Keratinocyte (primary cell): ENCODE measurements at regions not wholly inside any gene's neighbourhood (a gene's known extent, or its start where the extent isn't known, plus 50 kb on each side); places are given as distances from the start of the nearest gene placed in this dataset.

Source experiments
- DNase-seq: peaks from one replicate; pipeline ENCODE4 v3.0.0-alpha.2; 2011; ENCODE audit warnings: low read depth, missing footprints, low spot score
- FAIRE-seq: peaks from 2 replicates; lab custom pipeline; 2011; peaks lifted over from hg19 to GRCh38; lab: Jason Lieb, UNC
- H2AFZ ChIP-seq: 2 replicates; pipeline ENCODE4 v1.6.0; 2012; ENCODE audit warnings: low read length, control low read depth, inconsistent platforms; ENCODE audit not compliant: control insufficient read depth
- H3K27ac ChIP-seq: 2 replicates; pipeline ENCODE4 v1.5.1; 2011; ENCODE audit warnings: low read length; ENCODE audit not compliant: control insufficient read depth, insufficient read depth
- H3K27me3 ChIP-seq: 3 replicates; pipeline ENCODE4 v1.6.0; 2011; ENCODE audit warnings: low read length; ENCODE audit not compliant: control insufficient read depth, insufficient read depth; ENCODE audit errors: extremely low read depth
- H3K36me3 ChIP-seq, 2 experiments: 2 replicates in 1 of 2; 3 replicates in 1 of 2; pipeline ENCODE4 v1.5.1; 2011; ENCODE audit warnings: low read length in 2 of 2, mild to moderate bottlenecking in 1 of 2; ENCODE audit not compliant: control insufficient read depth in 2 of 2, insufficient read depth in 2 of 2; ENCODE audit errors: extremely low read depth in 1 of 2
- H3K4me1 ChIP-seq: 3 replicates; pipeline ENCODE4 v1.5.1; 2011; ENCODE audit warnings: low read length; ENCODE audit not compliant: control insufficient read depth, insufficient read depth; ENCODE audit errors: extremely low read depth
- H3K4me2 ChIP-seq: 3 replicates; pipeline ENCODE4 v1.6.0; 2011; ENCODE audit warnings: low read depth, low read length; ENCODE audit not compliant: control insufficient read depth, insufficient read depth; ENCODE audit errors: extremely low read depth
- H3K4me3 ChIP-seq, 3 experiments: fragments of 200-600 bp in 1 of 3; sonication (generic) in 1 of 3; 2 replicates in 2 of 3; 3 replicates in 1 of 3; pipeline ENCODE4 v1.5.1; 2011 to 2016; ENCODE audit warnings: low read length in 3 of 3, mild to moderate bottlenecking in 3 of 3, control low read depth in 2 of 3, inconsistent platforms in 1 of 3, low read depth in 1 of 3, mixed read lengths in 1 of 3, mixed run types in 1 of 3, moderate library complexity in 1 of 3; ENCODE audit not compliant: control insufficient read depth in 2 of 3, insufficient read depth in 2 of 3; ENCODE audit errors: extremely low read depth in 1 of 3
- H3K79me2 ChIP-seq: 2 replicates; pipeline ENCODE4 v1.6.0; 2012; ENCODE audit warnings: low read length; ENCODE audit not compliant: control insufficient read depth, insufficient read depth
- H3K9ac ChIP-seq: 3 replicates; pipeline ENCODE4 v1.6.0; 2011; ENCODE audit warnings: low read length; ENCODE audit not compliant: control insufficient read depth, insufficient read depth; ENCODE audit errors: extremely low read depth
- H3K9me1 ChIP-seq: 3 replicates; pipeline ENCODE4 v1.6.0; 2011; ENCODE audit warnings: low read length; ENCODE audit not compliant: control insufficient read depth, insufficient read depth; ENCODE audit errors: extremely low read depth
- H3K9me3 ChIP-seq: 2 replicates; pipeline ENCODE4 v1.5.1; 2012; ENCODE audit warnings: low read depth, low read length; ENCODE audit not compliant: control insufficient read depth
- H4K20me1 ChIP-seq: 3 replicates; pipeline ENCODE4 v1.6.0; 2011; ENCODE audit warnings: low read length; ENCODE audit not compliant: control insufficient read depth, insufficient read depth; ENCODE audit errors: extremely low read depth
- EZH2 ChIP-seq: IDR thresholded peaks from one replicate; pipeline ENCODE4 v1.6.1; 2012; ENCODE audit warnings: inconsistent platforms, mild to moderate bottlenecking, low read length, moderate library complexity
- dilution Hi-C: fragments of 300-500 bp; cut with MboI; formaldehyde crosslinking; loops from one replicate; pipeline ENCODE4 v1.7.0; 2020; ENCODE audit warnings: low sequenced_read_pairs; ENCODE audit not compliant: extremely low pct_ligation_motif_present
- TF ChIP-seq, protein P1 (sequence below), 3 experiments: IDR thresholded peaks in 1 of 3; conservative IDR thresholded peaks in 1 of 3; optimal IDR thresholded peaks in 1 of 3; 2 replicates in 2 of 3; 3 replicates in 1 of 3; pipeline versions ENCODE3 to v1.5.1; 2011; ENCODE audit warnings: low read length in 3 of 3, mild to moderate bottlenecking in 3 of 3, moderate library complexity in 2 of 3, control low read depth in 1 of 3, inconsistent platforms in 1 of 3; ENCODE audit not compliant: insufficient read depth in 2 of 3; ENCODE audit errors: extremely low read depth in 1 of 3

DNA sequence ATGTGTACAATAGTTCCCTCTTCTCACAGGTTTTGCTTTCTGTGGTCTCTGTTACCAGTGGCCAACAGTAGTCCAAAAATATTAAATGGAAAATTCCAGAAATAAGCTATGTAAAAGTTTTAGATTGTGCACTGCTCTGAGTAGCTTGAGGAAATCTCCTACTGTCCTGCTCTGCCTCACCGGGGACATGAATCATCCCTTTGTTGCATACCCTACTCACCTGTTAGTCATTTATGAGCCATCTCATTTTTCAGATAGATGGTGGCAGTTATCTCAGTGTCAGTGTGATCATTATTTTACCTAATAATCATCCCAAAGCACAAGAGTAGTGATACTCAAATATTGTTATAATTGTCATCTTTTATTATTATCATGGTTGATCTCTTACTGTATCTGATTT is 688.1 kb downstream of the PLA2G4A start:
- H3K4me2 ChIP-seq, result no peak overlapping the region
- no peak overlapping the region for H3K27ac ChIP-seq
- no peaks in the 10 kb centered on the region for H3K27me3 ChIP-seq
- no peaks in the 10 kb centered on the region for H3K79me2 ChIP-seq
- H3K9me3 ChIP-seq, result no peaks in the 10 kb centered on the region
- no peaks in the 10 kb centered on the region for H3K9me1 ChIP-seq
- DNase-seq (no peak), FAIRE-seq (no peak)
- TF ChIP-seq EZH2, result no peak
- TF ChIP-seq, protein P1, sequence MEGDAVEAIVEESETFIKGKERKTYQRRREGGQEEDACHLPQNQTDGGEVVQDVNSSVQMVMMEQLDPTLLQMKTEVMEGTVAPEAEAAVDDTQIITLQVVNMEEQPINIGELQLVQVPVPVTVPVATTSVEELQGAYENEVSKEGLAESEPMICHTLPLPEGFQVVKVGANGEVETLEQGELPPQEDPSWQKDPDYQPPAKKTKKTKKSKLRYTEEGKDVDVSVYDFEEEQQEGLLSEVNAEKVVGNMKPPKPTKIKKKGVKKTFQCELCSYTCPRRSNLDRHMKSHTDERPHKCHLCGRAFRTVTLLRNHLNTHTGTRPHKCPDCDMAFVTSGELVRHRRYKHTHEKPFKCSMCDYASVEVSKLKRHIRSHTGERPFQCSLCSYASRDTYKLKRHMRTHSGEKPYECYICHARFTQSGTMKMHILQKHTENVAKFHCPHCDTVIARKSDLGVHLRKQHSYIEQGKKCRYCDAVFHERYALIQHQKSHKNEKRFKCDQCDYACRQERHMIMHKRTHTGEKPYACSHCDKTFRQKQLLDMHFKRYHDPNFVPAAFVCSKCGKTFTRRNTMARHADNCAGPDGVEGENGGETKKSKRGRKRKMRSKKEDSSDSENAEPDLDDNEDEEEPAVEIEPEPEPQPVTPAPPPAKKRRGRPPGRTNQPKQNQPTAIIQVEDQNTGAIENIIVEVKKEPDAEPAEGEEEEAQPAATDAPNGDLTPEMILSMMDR (optimal IDR thresholded peaks at IDR 0.05 in 1 of 3, IDR thresholded peaks at IDR 0.05 in 1 of 3, conservative IDR thresholded peaks at IDR 0.05 in 1 of 3; ENCODE audit: extremely low read depth in 1 of 3, insufficient read depth in 2 of 3, low read length in 3 of 3), result no peak
- dilution Hi-C loops, result no loop called here
- no peaks in the 10 kb centered on the region for H3K36me3 ChIP-seq
- H3K9ac ChIP-seq, result no peak overlapping the region
- H4K20me1 ChIP-seq, result no peaks in the 10 kb centered on the region
- no peaks in the 10 kb centered on the region for H3K4me1 ChIP-seq
- no peak overlapping the region for H2AFZ ChIP-seq
- H3K4me3 ChIP-seq, result no peak overlapping the region

DNA sequence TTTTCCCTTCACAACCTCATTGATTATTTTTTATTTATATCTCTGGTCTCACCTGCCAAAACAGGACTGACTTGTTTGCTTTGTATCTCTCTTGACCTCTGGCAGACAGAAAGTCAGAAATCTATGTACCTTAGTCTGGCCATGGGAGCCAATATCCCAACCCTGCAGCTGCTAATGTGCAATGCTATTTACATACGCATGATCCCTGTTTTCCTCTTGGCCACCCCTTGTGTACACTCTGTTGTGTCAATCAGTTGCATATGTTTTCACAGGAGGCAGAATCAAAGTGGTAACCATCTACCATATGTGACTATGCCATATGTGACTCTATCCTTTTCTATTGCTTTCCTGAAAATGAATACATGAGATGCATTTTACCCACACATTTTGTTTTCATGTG is 688.8 kb downstream of the PLA2G4A start:
- Histone ChIP-seq H3K36me3 (no peaks in the 10 kb centered on the region), H2AFZ (no peak overlapping the region), H3K27ac (no peak overlapping the region), H3K4me3 (no peak overlapping the region), H3K9me1 (no peaks in the 10 kb centered on the region), H3K4me2 (no peak overlapping the region), H3K9me3 (no peaks in the 10 kb centered on the region), H3K27me3 (no peaks in the 10 kb centered on the region), H4K20me1 (no peaks in the 10 kb centered on the region), H3K79me2 (no peaks in the 10 kb centered on the region), H3K9ac (no peak overlapping the region), H3K4me1 (no peaks in the 10 kb centered on the region)
- DNase-seq (no peak), FAIRE-seq (no peak)
- no peak for TF ChIP-seq EZH2
- TF ChIP-seq, protein P1 (optimal IDR thresholded peaks at IDR 0.05 in 1 of 3, IDR thresholded peaks at IDR 0.05 in 1 of 3, conservative IDR thresholded peaks at IDR 0.05 in 1 of 3; ENCODE audit: extremely low read depth in 1 of 3, insufficient read depth in 2 of 3, low read length in 3 of 3), result no peak
- dilution Hi-C loops, result no loop called here
